Pancreas (tissue), 10 donors: ENCODE measurements at regions not wholly inside any gene's neighbourhood (a gene's known extent, or its start where the extent isn't known, plus 50 kb on each side); places are given as distances from the start of the nearest gene placed in this dataset.

Experiments used
- ATAC-seq, 4 donors: fragments of 200-7000 bp; cut with Tn5 transposase; one replicate each; pipeline versions ENCODE4 v1.8.0 to v1.9.1; 2020; ENCODE audit warnings: mild to moderate bottlenecking in 4 of 4, moderate library complexity in 4 of 4
- DNase-seq, 6 donors: peaks; one replicate each; pipeline ENCODE4 v3.0.0-alpha.2; 2020
- FAIRE-seq: peaks from 2 replicates; lab custom pipeline; 2012; peaks lifted over from hg19 to GRCh38; lab: Jason Lieb, UNC
- H3K27ac ChIP-seq, 4 donors: fragments of 200-600 bp; sonication (generic); 1 replicate in 3 of 4; 2 replicates in 1 of 4; pipeline versions ENCODE4 v1.5.0 to v1.8.0; 2020
- H3K27me3 ChIP-seq, 4 donors: fragments of 200-600 bp; one replicate each; pipeline ENCODE4 v1.8.0; 2021
- H3K36me3 ChIP-seq, 3 donors: fragments of 200-600 bp; sonication (generic) in 1 of 3; one replicate each; pipeline versions ENCODE4 v1.5.0 to v1.8.0; 2020 to 2021
- H3K4me1 ChIP-seq, 3 donors: fragments of 200-600 bp; one replicate each; pipeline ENCODE4 v1.8.0; 2021
- H3K4me3 ChIP-seq, 4 donors: fragments of 200-600 bp; sonication (generic) in 2 of 4; one replicate each; pipeline versions ENCODE4 v1.5.0 to v1.8.0; 2020 to 2021
- H3K9me3 ChIP-seq, 4 donors: fragments of 200-600 bp; one replicate each; pipeline ENCODE4 v1.8.0; 2021
- WGBS, 2 donors: extraction: QIAGEN DNeasy Blood & Tissue Kit; methylation state at CpG; one replicate each; pipeline ENCODE4 v1.1.7; 2013; 5-methylcytosine and 5-hydroxymethylcytosine counted together
- intact Hi-C, 3 donors: fragments of 100-400 bp; cut with DNase I; formaldehyde crosslinking; loops; one replicate each; pipeline versions ENCODE4 v1.11.1 to v1.14.2; 2022
- TF ChIP-seq, protein P1 (sequence below), 4 donors: fragments of 200-600 bp; sonication (generic) in 3 of 4; IDR thresholded peaks; one replicate each; pipeline versions ENCODE4 v1.5.0 to v1.8.0; 2021; ENCODE audit warnings: antibody characterized with exemption in 4 of 4
- donor health status: healthy with polysubstance abuse.
- donor health status: DM: no; HTN: no; CAD: no; lungs with moderate emphysema.
- donor health status: DM: no; HTN: no; CAD: no.
- donor health status: control.
- donor health status: control.
- donor health status: Bipolar disorder and iron deficiency.
- donor health status: DM: yes; HTN: yes; CAD: no.
- donor health status: DM: no; HTN: no; CAD: no.
- donor health status: DM: no; HTN: no; CAD: no.
- donor health status: DM: yes; HTN: yes; CAD: no.

DNA sequence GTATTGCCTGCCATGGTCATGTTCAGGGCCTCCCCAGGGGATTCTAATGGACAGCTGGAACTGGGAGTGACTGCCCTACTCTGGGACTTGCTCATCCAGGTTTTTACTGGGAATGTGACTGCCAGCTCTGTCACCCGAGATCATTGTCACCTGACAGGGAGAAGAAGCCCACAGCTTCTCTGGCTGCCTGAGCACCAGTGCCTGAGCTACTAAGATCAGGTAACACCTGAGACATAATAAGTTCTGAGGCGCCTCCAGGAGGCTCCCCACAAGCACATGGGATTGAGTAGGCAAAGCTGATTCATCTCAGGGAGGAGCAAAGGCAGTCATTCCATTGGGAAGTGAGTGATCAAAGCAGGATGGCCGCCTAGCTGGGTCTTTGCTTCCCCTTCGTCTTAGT lies 84.2 kb upstream of the GALNT18 start:
- 58 to 60% methylated on average over 4 of the region's 4 CpGs for WGBS, 2 donors
- no peak for ATAC-seq
- TF ChIP-seq, protein P1, sequence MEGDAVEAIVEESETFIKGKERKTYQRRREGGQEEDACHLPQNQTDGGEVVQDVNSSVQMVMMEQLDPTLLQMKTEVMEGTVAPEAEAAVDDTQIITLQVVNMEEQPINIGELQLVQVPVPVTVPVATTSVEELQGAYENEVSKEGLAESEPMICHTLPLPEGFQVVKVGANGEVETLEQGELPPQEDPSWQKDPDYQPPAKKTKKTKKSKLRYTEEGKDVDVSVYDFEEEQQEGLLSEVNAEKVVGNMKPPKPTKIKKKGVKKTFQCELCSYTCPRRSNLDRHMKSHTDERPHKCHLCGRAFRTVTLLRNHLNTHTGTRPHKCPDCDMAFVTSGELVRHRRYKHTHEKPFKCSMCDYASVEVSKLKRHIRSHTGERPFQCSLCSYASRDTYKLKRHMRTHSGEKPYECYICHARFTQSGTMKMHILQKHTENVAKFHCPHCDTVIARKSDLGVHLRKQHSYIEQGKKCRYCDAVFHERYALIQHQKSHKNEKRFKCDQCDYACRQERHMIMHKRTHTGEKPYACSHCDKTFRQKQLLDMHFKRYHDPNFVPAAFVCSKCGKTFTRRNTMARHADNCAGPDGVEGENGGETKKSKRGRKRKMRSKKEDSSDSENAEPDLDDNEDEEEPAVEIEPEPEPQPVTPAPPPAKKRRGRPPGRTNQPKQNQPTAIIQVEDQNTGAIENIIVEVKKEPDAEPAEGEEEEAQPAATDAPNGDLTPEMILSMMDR (IDR thresholded peaks at IDR 0.05) = no peak
- no peak overlapping the region for H3K4me3 ChIP-seq
- no peaks in the 10 kb centered on the region for H3K9me3 ChIP-seq
- no peak for DNase-seq
- intact Hi-C loops = no loop called here
- no peaks in the 10 kb centered on the region for H3K4me1 ChIP-seq
- no peak for FAIRE-seq
- no peaks in the 10 kb centered on the region for H3K27me3 ChIP-seq
- no peak overlapping the region for H3K27ac ChIP-seq
- no peaks in the 10 kb centered on the region for H3K36me3 ChIP-seq

DNA sequence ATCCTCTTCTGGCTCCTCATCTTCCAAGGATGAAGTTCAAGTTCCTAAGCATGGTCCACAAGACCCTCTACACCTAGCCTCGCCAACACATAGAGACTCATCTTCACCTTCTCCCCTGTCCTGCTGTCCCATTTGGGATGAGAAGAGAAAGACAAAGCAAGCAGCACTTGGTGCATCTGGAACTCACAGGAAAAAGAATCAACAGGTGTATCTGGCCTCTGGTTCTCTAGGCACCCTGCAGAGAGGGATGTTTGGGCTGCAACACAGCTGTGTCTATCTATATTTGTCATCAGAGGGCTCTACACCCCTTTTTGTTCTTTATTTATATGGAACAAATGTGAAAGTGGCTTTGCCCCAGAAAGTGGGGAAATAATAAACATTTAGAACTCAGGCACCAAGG lies 82.1 kb upstream of the GALNT18 start:
- FAIRE-seq (no peak), DNase-seq (no peak), ATAC-seq (no peak)
- Histone ChIP-seq H3K36me3 (no peaks in the 10 kb centered on the region), H3K9me3 (no peaks in the 10 kb centered on the region), H3K4me3 (no peak overlapping the region), H3K27ac (no peak overlapping the region), H3K27me3 (no peaks in the 10 kb centered on the region), H3K4me1 (no peaks in the 10 kb centered on the region)
- 72 to 78% methylated on average over 1 of the region's 1 CpG for WGBS, 2 donors
- TF ChIP-seq, protein P1 (IDR thresholded peaks at IDR 0.05) = no peak
- intact Hi-C loops = no loop called here

DNA sequence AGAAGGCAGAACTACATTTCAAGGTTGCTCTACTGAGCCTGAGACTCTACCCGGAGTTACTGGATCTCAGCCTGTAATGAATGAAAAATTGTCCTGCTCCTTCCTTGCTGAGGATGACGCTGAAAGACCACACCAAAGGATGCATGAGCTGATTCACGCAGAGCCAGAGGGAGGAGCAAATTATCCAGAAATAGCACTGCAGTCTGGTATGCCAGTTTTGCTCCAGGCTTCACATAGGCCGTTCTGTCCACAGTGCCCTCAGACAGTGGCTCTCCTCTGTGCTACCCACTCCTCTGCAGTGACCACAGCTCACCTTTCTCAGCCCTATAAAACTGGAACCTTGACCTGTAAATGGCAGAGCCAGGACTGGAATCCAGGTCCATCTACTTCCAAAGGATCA lies 79.3 kb upstream of the GALNT18 start:
- H3K27me3 ChIP-seq = no peaks in the 10 kb centered on the region
- intact Hi-C loops = no loop called here
- H3K36me3 ChIP-seq = no peaks in the 10 kb centered on the region
- WGBS, 2 donors = 60 to 69% methylated on average over 4 of the region's 4 CpGs
- ATAC-seq (no peak), FAIRE-seq (no peak), DNase-seq (no peak)
- H3K27ac ChIP-seq = no peak overlapping the region
- TF ChIP-seq, protein P1 (IDR thresholded peaks at IDR 0.05) = no peak
- no peak overlapping the region for H3K4me3 ChIP-seq
- H3K9me3 ChIP-seq = no peaks in the 10 kb centered on the region
- H3K4me1 ChIP-seq = no peaks in the 10 kb centered on the region

- no peaks in the 10 kb centered on the region for H3K36me3 ChIP-seq
- no peaks in the 10 kb centered on the region for H3K4me1 ChIP-seq
- H3K27me3 ChIP-seq = no peaks in the 10 kb centered on the region
- no peaks in the 10 kb centered on the region for H3K9me3 ChIP-seq
- H3K27ac ChIP-seq = no peak overlapping the region
- no peak for DNase-seq
- TF ChIP-seq, protein P1 (IDR thresholded peaks at IDR 0.05) = no peak
- WGBS, 2 donors = 46 to 68% methylated on average over 1 of the region's 1 CpG
- no peak for ATAC-seq
- H3K4me3 ChIP-seq = no peak overlapping the region
- FAIRE-seq = no peak
- intact Hi-C loops = no loop called here
Observed at GRCh38 chr11:11697796-11698195, 76.0 kb upstream of the GALNT18 start.

DNA sequence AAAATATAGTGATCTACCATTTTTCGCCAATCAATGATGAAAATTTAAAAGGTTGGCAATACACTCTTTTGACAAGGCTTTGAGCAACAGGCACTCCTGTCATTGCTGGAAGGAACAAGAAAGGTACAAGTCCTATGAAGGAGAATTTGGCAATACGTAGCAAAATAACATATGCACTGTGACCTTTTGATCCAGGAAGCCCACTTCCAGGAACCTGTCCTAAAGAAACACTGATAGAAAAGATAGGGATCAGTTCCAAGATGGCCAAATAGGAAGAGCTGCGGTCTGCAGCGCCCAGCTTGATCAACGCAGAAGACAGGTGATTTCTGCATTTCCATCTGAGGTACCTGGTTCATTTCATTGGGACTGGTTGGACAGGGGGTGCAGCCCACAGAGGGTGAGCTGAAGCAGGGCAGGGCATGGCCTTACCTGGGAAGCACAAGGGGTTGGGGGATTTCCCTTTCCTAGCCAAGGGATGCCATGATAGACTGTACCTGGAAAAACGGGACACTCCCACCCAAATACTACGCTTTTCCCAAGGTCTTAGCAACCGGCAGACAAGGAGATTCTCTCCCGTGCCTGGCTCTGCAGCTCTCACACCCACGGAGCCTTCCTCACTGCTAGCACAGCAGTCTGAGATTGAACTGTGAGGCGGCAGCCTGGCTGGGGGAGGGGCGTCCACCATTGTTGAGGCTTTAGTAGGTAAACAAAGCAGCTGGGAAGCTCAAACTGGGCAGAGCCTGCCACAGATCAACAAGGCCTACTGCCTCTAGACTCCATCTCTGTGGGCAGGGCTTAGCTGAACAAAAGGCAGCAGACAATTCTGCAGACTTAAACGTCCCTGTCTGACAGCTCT lies 69.7 kb upstream of the GALNT18 start:
- Histone ChIP-seq H3K36me3 (no peaks in the 10 kb centered on the region), H3K27me3 (no peaks in the 10 kb centered on the region), H3K4me3 (no peak overlapping the region), H3K9me3 (no peaks in the 10 kb centered on the region), H3K27ac (no peak overlapping the region), H3K4me1 (no peaks in the 10 kb centered on the region)
- FAIRE-seq = no peak
- no peak for DNase-seq
- TF ChIP-seq, protein P1 (IDR thresholded peaks at IDR 0.05) = no peak
- intact Hi-C loops = no loop called here
- ATAC-seq = no peak
- WGBS, 2 donors = 59 to 61% methylated on average over 13 of the region's 13 CpGs
